ENCODE measurements at regions not wholly inside any gene's neighbourhood (a gene's known extent, or its start where the extent isn't known, plus 50 kb on each side); places are given as distances from the start of the nearest gene placed in this dataset.

- TF ChIP-seq TAF1 (IDR thresholded peaks at IDR 0.05; ENCODE audit: borderline replicate concordance, insufficient read depth, low read length) (no peak), POLR2AphosphoS5 (IDR thresholded peaks at IDR 0.05; ENCODE audit: low read depth, low read length) (no peak), REST (IDR thresholded peaks at IDR 0.05; ENCODE audit: insufficient read depth in 1 of 2, low read depth in 2 of 2, low read length in 2 of 2) (no peak)
Observed at GRCh38 chr4:116618638-116619037, 466.7 kb downstream of the TRAM1L1 start.

Measured in PFSK-1 (cell line).